ENCODE measurements at regions not wholly inside any gene's neighbourhood (a gene's known extent, or its start where the extent isn't known, plus 50 kb on each side); places are given as distances from the start of the nearest gene placed in this dataset.

- ChIA-PET POLR2A (no interaction called here), CTCF (interaction anchor here (0.7 kb wide), 1 partner anchor 1923 kb away, joined by 3 read pairs; no protein-coding TSS in a partner anchor)
- Histone ChIP-seq H3K4me3 (ENCODE audit: low read depth, low read length) (no peak overlapping the region), H3K36me3 (ENCODE audit: control insufficient read depth, insufficient read depth, low read length) (no peaks in the 10 kb centered on the region), H3K27me3 (ENCODE audit: control insufficient read depth, insufficient read depth, low read length) (no peaks in the 10 kb centered on the region)
- no peak for DNase-seq (ENCODE audit: low read depth)
- TF ChIP-seq, protein P1, sequence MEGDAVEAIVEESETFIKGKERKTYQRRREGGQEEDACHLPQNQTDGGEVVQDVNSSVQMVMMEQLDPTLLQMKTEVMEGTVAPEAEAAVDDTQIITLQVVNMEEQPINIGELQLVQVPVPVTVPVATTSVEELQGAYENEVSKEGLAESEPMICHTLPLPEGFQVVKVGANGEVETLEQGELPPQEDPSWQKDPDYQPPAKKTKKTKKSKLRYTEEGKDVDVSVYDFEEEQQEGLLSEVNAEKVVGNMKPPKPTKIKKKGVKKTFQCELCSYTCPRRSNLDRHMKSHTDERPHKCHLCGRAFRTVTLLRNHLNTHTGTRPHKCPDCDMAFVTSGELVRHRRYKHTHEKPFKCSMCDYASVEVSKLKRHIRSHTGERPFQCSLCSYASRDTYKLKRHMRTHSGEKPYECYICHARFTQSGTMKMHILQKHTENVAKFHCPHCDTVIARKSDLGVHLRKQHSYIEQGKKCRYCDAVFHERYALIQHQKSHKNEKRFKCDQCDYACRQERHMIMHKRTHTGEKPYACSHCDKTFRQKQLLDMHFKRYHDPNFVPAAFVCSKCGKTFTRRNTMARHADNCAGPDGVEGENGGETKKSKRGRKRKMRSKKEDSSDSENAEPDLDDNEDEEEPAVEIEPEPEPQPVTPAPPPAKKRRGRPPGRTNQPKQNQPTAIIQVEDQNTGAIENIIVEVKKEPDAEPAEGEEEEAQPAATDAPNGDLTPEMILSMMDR (IDR thresholded peaks at IDR 0.05; ENCODE audit: insufficient read depth, low read depth, low read length): no peak
Measured at GRCh38 chr18:2207294-2207693, 364.0 kb downstream of the METTL4 start.

DNA sequence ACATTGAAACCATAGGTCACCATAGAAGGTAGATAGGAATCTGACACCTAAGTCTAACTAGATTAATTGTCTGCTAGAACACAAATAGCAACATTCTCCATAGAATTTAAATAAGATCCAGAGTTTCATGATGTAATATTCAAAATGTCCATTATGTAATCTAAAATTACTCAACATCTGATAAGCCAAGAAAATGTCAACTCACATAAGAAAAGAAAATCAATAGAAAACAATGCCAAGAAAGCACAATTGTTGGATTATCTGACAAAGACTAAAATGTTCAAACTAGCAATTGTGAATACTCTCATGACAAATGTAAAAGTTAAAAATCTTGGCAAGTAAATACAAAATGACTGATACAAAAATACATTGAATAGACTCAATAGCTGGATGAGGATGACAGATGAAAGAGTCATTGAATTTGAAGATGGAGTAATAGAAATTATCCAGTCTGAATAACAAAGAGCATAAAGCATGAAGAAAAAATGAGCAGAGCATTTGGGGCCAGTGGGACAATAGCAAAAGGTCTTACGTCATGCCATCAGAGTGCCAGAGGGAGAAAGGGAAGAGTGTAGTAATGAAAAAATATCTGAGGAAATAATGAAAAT is 358.6 kb downstream of the METTL4 start:
- Histone ChIP-seq H3K4me3 (ENCODE audit: low read depth, low read length) (no peak overlapping the region), H3K36me3 (ENCODE audit: control insufficient read depth, insufficient read depth, low read length) (no peaks in the 10 kb centered on the region), H3K27me3 (ENCODE audit: control insufficient read depth, insufficient read depth, low read length) (no peaks in the 10 kb centered on the region)
- no peak for DNase-seq (ENCODE audit: low read depth)
- ChIA-PET CTCF (interaction anchor here (1.3 kb wide), 1 partner anchor 11 kb away, joined by 8 read pairs; no protein-coding TSS in a partner anchor), POLR2A (no interaction called here)
- TF ChIP-seq, protein P1 (IDR thresholded peaks at IDR 0.05; ENCODE audit: insufficient read depth, low read depth, low read length): no peak

DNA sequence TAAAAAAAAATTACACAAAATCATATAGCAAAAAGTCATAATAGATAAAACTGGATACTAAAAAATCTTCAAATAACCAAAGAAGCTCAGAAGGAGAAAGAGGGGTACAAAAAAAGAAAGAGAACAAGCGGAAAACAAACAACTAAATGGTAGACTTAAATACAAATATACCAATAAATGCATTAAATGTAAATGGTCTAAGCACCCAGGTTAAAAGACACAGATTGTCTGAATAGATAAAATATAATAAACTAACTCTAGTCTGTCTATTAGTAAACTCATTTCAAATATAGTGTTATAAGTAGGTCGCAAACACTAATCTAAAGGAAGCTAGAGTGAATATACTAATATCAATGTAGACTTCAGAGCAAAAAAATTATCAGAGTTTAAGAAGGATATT is 357.4 kb downstream of the METTL4 start:
- TF ChIP-seq, protein P1 (IDR thresholded peaks at IDR 0.05; ENCODE audit: insufficient read depth, low read depth, low read length): no peak
- no peaks in the 10 kb centered on the region for H3K36me3 ChIP-seq (ENCODE audit: control insufficient read depth, insufficient read depth, low read length)
- H3K4me3 ChIP-seq (ENCODE audit: low read depth, low read length): no peak overlapping the region
- CTCF ChIA-PET: no interaction called here
- POLR2A ChIA-PET: no interaction called here
- no peaks in the 10 kb centered on the region for H3K27me3 ChIP-seq (ENCODE audit: control insufficient read depth, insufficient read depth, low read length)
- no peak for DNase-seq (ENCODE audit: low read depth)

GRCh38 chr18:2217356-2217755 is 353.9 kb downstream of the METTL4 start:
- POLR2A ChIA-PET: no interaction called here
- DNase-seq (ENCODE audit: low read depth): no peak
- CTCF ChIA-PET: interaction anchor here (1.2 kb wide), 1 partner anchor 113 kb away, joined by 4 read pairs; no protein-coding TSS in a partner anchor
- TF ChIP-seq, protein P1 (IDR thresholded peaks at IDR 0.05; ENCODE audit: insufficient read depth, low read depth, low read length): no peak
- no peaks in the 10 kb centered on the region for H3K27me3 ChIP-seq (ENCODE audit: control insufficient read depth, insufficient read depth, low read length)
- H3K4me3 ChIP-seq (ENCODE audit: low read depth, low read length): no peak overlapping the region
- no peaks in the 10 kb centered on the region for H3K36me3 ChIP-seq (ENCODE audit: control insufficient read depth, insufficient read depth, low read length)

DNA sequence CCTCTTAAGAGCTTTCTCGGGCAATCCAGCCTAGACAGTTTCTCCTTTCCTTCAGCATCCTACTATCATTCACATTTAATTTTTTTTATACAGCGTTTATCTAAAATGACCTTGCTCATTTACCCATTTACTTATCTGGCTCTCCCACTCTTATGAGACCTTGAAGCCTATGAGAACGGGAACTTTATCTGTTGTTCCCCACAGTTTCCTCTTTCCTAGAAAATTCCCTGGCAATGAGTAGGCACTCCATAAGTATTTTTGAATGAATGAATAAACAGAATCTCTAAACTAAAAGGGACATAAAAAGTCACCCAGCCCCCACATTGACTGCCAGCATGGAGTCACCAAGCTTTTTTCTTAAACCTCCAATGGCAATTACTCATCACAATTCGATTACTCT is 353.2 kb downstream of the METTL4 start:
- Histone ChIP-seq H3K4me3 (ENCODE audit: low read depth, low read length) (no peak overlapping the region), H3K27me3 (ENCODE audit: control insufficient read depth, insufficient read depth, low read length) (no peaks in the 10 kb centered on the region), H3K36me3 (ENCODE audit: control insufficient read depth, insufficient read depth, low read length) (no peaks in the 10 kb centered on the region)
- DNase-seq (ENCODE audit: low read depth): no peak
- TF ChIP-seq, protein P1 (IDR thresholded peaks at IDR 0.05; ENCODE audit: insufficient read depth, low read depth, low read length): no peak
- ChIA-PET CTCF (interaction anchor here (0.7 to 1.2 kb wide), 2 partner anchors 13 to 114 kb away, joined by 3 to 4 read pairs; no protein-coding TSS in a partner anchor), POLR2A (no interaction called here)

All from BJ (cell line).